SK-N-SH (cell line): ENCODE measurements at regions not wholly inside any gene's neighbourhood (a gene's known extent, or its start where the extent isn't known, plus 50 kb on each side); places are given as distances from the start of the nearest gene placed in this dataset.

Experiments
- CTCF ChIA-PET: fragments of 300-600, 350-600 bp; formaldehyde crosslinking; extraction: SDS; loops from one replicate; lab custom pipeline; 2021; lab: Yijun Ruan, JAX
- POLR2A ChIA-PET: fragments of 350-600 bp; sonication (Branson Sonifier 250); formaldehyde crosslinking; extraction: SDS; loops from one replicate; lab custom pipeline; 2020; ENCODE audit warnings: antibody characterized with exemption, inconsistent platforms; lab: Yijun Ruan, JAX
- DNase-seq: peaks from one replicate; pipeline ENCODE4 v3.0.0; 2012
- H2AFZ ChIP-seq: fragments of 200-600 bp; sonication (generic); 2 replicates; pipeline ENCODE4 v1.8.1; 2016; ENCODE audit warnings: antibody characterized with exemption, mild to moderate bottlenecking, low read depth
- H3F3A ChIP-seq: fragments of 200-600 bp; sonication (generic); replicated peaks from 2 replicates; pipeline ENCODE3; 2016; ENCODE audit warnings: antibody characterized with exemption, mild to moderate bottlenecking; ENCODE audit not compliant: insufficient read depth
- H3K27ac ChIP-seq, 2 experiments: fragments of 200-500 bp in 1 of 2; fragments of 200-600 bp in 1 of 2; sonication (Bioruptor generic) in 1 of 2; sonication (generic), shearing (Covaris generic) in 1 of 2; 2 replicates each; pipeline versions ENCODE4 v1.5.1 to v1.6.1; 2014 to 2016; ENCODE audit warnings: low read depth in 2 of 2, inconsistent platforms in 1 of 2, low read length in 1 of 2, mild to moderate bottlenecking in 1 of 2, mixed read lengths in 1 of 2
- H3K27me3 ChIP-seq: fragments of 200-600 bp; sonication (generic), shearing (Covaris generic); 2 replicates; pipeline ENCODE4 v1.6.1; 2016; ENCODE audit warnings: mixed run types; ENCODE audit not compliant: insufficient read depth
- H3K36me3 ChIP-seq, 2 experiments: fragments of 200-500 bp in 1 of 2; fragments of 200-600 bp in 1 of 2; sonication (Bioruptor generic) in 1 of 2; sonication (generic) in 1 of 2; replicated peaks in 1 of 2; 2 replicates each; pipeline versions ENCODE3 to v1.5.1; 2014 to 2016; ENCODE audit warnings: low read length in 1 of 2, mild to moderate bottlenecking in 1 of 2; ENCODE audit not compliant: insufficient read depth in 2 of 2, control insufficient read depth in 1 of 2
- H3K4me1 ChIP-seq, 2 experiments: fragments of 200-500 bp in 1 of 2; fragments of 200-600 bp in 1 of 2; sonication (Bioruptor generic) in 1 of 2; sonication (generic), shearing (Covaris generic) in 1 of 2; 2 replicates each; pipeline versions ENCODE4 v1.5.1 to v1.6.1; 2014 to 2016; ENCODE audit warnings: low read depth in 1 of 2, low read length in 1 of 2, mixed run types in 1 of 2; ENCODE audit not compliant: insufficient read depth in 2 of 2, control insufficient read depth in 1 of 2
- H3K4me2 ChIP-seq: fragments of 200-600 bp; sonication (generic), shearing (Covaris generic); 2 replicates; pipeline ENCODE4 v1.6.1; 2017; ENCODE audit warnings: mixed run types
- H3K4me3 ChIP-seq, 2 experiments: fragments of 200-500 bp in 1 of 2; fragments of 200-600 bp in 1 of 2; sonication (Bioruptor generic) in 1 of 2; sonication (generic), shearing (Covaris generic) in 1 of 2; 2 replicates each; pipeline versions ENCODE4 v1.5.1 to v1.8.1; 2014 to 2016; ENCODE audit warnings: low read depth in 2 of 2, inconsistent platforms in 1 of 2, low read length in 1 of 2, mild to moderate bottlenecking in 1 of 2, mixed read lengths in 1 of 2, moderate library complexity in 1 of 2
- H3K79me2 ChIP-seq: fragments of 200-600 bp; sonication (generic); 2 replicates; pipeline ENCODE4 v1.8.1; 2017; ENCODE audit warnings: mild to moderate bottlenecking; ENCODE audit not compliant: insufficient read depth
- H3K9ac ChIP-seq: fragments of 200-600 bp; sonication (generic); 2 replicates; pipeline ENCODE4 v1.6.1; 2017; ENCODE audit warnings: mixed run types
- H3K9me2 ChIP-seq: fragments of 200-600 bp; sonication (generic); 2 replicates; pipeline ENCODE4 v1.6.1; 2017; ENCODE audit warnings: mixed run types
- H3K9me3 ChIP-seq: fragments of 200-600 bp; sonication (generic); 2 replicates; pipeline ENCODE4 v1.6.1; 2017; ENCODE audit warnings: mixed run types, mild to moderate bottlenecking, moderate library complexity
- H4K20me1 ChIP-seq: fragments of 200-600 bp; sonication (generic); 2 replicates; pipeline ENCODE4 v1.6.1; 2017; ENCODE audit warnings: mild to moderate bottlenecking, mixed run types; ENCODE audit not compliant: insufficient read depth
- CHD2 ChIP-seq: fragments of 150-350 bp; IDR thresholded peaks from 2 replicates; pipeline ENCODE4 v1.6.1; 2018; ENCODE audit warnings: low read length; ENCODE audit not compliant: partially characterized antibody
- ELF1 ChIP-seq: IDR thresholded peaks from 2 replicates; pipeline ENCODE4 v1.4.0; 2012
- EZH2phosphoT487 ChIP-seq: fragments of 200-600 bp; sonication (generic); IDR thresholded peaks from 2 replicates; pipeline ENCODE4 v1.6.1; 2017; ENCODE audit warnings: low read depth, mixed run types, mild to moderate bottlenecking, antibody characterized with exemption, moderate library complexity, borderline replicate concordance
- FOSL2 ChIP-seq: IDR thresholded peaks from 2 replicates; pipeline ENCODE4 v1.4.0; 2012; ENCODE audit warnings: low read depth, mild to moderate bottlenecking, moderate library complexity, borderline replicate concordance
- FOXJ3 ChIP-seq: sonication (generic); formaldehyde crosslinking; IDR thresholded peaks from 2 replicates; pipeline ENCODE4 v1.5.1; 2020; ENCODE audit warnings: mild to moderate bottlenecking, missing genetic modification reagents
- FOXM1 ChIP-seq: IDR thresholded peaks from 2 replicates; pipeline ENCODE4 v1.4.0; 2012; ENCODE audit warnings: low read depth, mild to moderate bottlenecking
- GABPA ChIP-seq: IDR thresholded peaks from 2 replicates; pipeline ENCODE4 v1.4.0; 2012; ENCODE audit warnings: low read depth, mild to moderate bottlenecking
- GATA2 ChIP-seq: sonication (generic); formaldehyde crosslinking; IDR thresholded peaks from 2 replicates; pipeline ENCODE4 v1.5.0; 2020; ENCODE audit warnings: mild to moderate bottlenecking, missing genetic modification reagents
- MEF2A ChIP-seq: IDR thresholded peaks from 2 replicates; pipeline ENCODE4 v1.4.0; 2012; ENCODE audit warnings: low read depth, borderline replicate concordance
- MXI1 ChIP-seq: IDR thresholded peaks from 2 replicates; pipeline ENCODE4 v1.6.1; 2012; ENCODE audit warnings: mild to moderate bottlenecking, low read depth, low read length, improper control_type of control experiment
- POLR2AphosphoS5 ChIP-seq: IDR thresholded peaks from 2 replicates; pipeline ENCODE4 v1.6.1; 2012; ENCODE audit warnings: low read depth, low read length
- RAD21 ChIP-seq: IDR thresholded peaks from 2 replicates; pipeline ENCODE4 v1.6.1; 2012; ENCODE audit warnings: mild to moderate bottlenecking, low read length
- RFX5 ChIP-seq: IDR thresholded peaks from 2 replicates; pipeline ENCODE4 v1.6.1; 2012; ENCODE audit warnings: mild to moderate bottlenecking, improper control_type of control experiment, low read length
- SMC3 ChIP-seq: IDR thresholded peaks from 2 replicates; pipeline ENCODE4 v1.6.1; 2012; ENCODE audit warnings: low read depth, low read length, improper control_type of control experiment
- TAF1 ChIP-seq: IDR thresholded peaks from 2 replicates; pipeline ENCODE4 v1.6.1; 2012; ENCODE audit warnings: low read depth, mild to moderate bottlenecking, low read length, moderate library complexity, borderline replicate concordance
- YY1 ChIP-seq: IDR thresholded peaks from 2 replicates; pipeline ENCODE4 v1.4.0; 2012; ENCODE audit warnings: low read depth, mild to moderate bottlenecking
- WGBS: methylation state at CpG from one replicate; pipeline ENCODE4 v1.1.6; 2017; ENCODE audit warnings: low lambda C conversion rate; 5-methylcytosine and 5-hydroxymethylcytosine counted together
- TF ChIP-seq, protein P1 (sequence below): IDR thresholded peaks from 2 replicates; pipeline ENCODE4 v1.4.0; 2012; ENCODE audit warnings: low read depth, borderline replicate concordance
- TF ChIP-seq, protein P2 (sequence below): fragments of 150-350 bp; IDR thresholded peaks from 2 replicates; pipeline ENCODE4 v1.6.1; 2017; ENCODE audit warnings: antibody characterized with exemption, low read length, low read depth, borderline replicate concordance

DNA sequence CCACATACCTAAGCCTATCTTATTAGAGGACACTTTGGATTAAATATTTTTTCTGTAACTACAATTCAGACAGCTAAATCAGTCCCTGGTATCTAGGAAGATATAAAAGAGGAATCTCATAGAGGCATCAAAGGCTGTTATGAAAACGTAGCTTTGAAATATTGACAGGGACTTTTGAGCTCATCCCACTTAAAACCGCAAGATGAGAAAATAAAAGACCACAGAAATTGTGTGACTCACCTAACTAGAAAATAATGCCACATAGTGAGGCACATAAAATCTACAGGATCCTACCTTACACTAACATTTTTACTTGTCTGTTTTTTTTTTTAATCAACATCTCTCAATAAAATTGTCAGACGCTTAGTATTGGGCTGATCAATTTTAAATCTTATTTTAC is 686.5 kb upstream of the COX7C start:
- ChIA-PET POLR2A (no interaction called here), CTCF (interaction anchor here (1.0 kb wide), 1 partner anchor 9 kb away, joined by 3 read pairs; no protein-coding TSS in a partner anchor)
- Histone ChIP-seq H3K9ac (no peak overlapping the region), H3K36me3 (no peaks in the 10 kb centered on the region), H3K79me2 (no peaks in the 10 kb centered on the region), H3K4me2 (no peak overlapping the region), H3K27ac (no peak overlapping the region), H3K4me1 (no peaks in the 10 kb centered on the region), H3K9me2 (no peaks in the 10 kb centered on the region), H3K4me3 (no peak overlapping the region), H2AFZ (no peak overlapping the region), H3F3A (no peaks in the 10 kb centered on the region), H3K9me3 (no peaks in the 10 kb centered on the region), H3K27me3 (no peaks in the 10 kb centered on the region), H4K20me1 (no peaks in the 10 kb centered on the region)
- DNase-seq, result no peak
- no peak for TF ChIP-seq POLR2AphosphoS5
- no peak for TF ChIP-seq ELF1
- TF ChIP-seq RFX5, result no peak
- TF ChIP-seq EZH2phosphoT487, result no peak
- 2% methylated on average over 3 of the region's 3 CpGs for WGBS

DNA sequence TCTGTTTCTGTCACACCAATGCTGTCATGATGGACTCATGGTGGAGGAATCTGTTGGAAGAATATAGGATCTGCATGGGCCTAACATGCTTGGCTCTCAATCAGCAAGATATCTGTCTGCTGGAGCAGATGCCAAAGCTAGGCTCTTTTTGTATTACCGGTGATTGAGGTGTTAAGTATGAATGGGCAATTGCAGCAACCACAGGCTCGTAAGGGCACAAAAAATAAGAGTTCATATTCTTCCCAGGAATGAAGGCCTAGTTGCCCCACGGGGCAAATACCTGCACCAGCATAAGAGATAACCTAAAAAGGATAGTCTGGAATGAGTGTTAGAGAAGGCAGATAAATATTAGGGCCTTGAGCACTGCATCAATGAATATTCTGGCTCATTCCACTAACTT is 679.5 kb upstream of the COX7C start:
- Histone ChIP-seq H3F3A (no peaks in the 10 kb centered on the region), H4K20me1 (no peaks in the 10 kb centered on the region), H3K27me3 (no peaks in the 10 kb centered on the region), H3K9ac (no peak overlapping the region), H3K4me2 (no peak overlapping the region), H3K9me2 (no peaks in the 10 kb centered on the region)
- ChIA-PET CTCF (no interaction called here), POLR2A (no interaction called here)
- WGBS, result 5% methylated on average over 3 of the region's 3 CpGs
- TF ChIP-seq YY1 (no peak), TAF1 (no peak), MEF2A (no peak), POLR2AphosphoS5 (no peak), FOXJ3 (CRISPR knock-in tag) (no peak), GABPA (no peak), ELF1 (no peak), SMC3 (no peak), RAD21 (no peak)
- TF ChIP-seq, protein P1, sequence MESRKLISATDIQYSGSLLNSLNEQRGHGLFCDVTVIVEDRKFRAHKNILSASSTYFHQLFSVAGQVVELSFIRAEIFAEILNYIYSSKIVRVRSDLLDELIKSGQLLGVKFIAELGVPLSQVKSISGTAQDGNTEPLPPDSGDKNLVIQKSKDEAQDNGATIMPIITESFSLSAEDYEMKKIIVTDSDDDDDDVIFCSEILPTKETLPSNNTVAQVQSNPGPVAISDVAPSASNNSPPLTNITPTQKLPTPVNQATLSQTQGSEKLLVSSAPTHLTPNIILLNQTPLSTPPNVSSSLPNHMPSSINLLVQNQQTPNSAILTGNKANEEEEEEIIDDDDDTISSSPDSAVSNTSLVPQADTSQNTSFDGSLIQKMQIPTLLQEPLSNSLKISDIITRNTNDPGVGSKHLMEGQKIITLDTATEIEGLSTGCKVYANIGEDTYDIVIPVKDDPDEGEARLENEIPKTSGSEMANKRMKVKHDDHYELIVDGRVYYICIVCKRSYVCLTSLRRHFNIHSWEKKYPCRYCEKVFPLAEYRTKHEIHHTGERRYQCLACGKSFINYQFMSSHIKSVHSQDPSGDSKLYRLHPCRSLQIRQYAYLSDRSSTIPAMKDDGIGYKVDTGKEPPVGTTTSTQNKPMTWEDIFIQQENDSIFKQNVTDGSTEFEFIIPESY, result no peak
- TF ChIP-seq, all 33 proteins: peak for 0
- no peaks in the 10 kb centered on the region for H3K36me3 ChIP-seq
- H3K4me3 ChIP-seq, result no peak overlapping the region
- no peaks in the 10 kb centered on the region for H3K79me2 ChIP-seq
- no peak overlapping the region for H2AFZ ChIP-seq
- no peaks in the 10 kb centered on the region for H3K4me1 ChIP-seq
- H3K9me3 ChIP-seq, result no peaks in the 10 kb centered on the region
- no peak overlapping the region for H3K27ac ChIP-seq
- no peak for DNase-seq

DNA sequence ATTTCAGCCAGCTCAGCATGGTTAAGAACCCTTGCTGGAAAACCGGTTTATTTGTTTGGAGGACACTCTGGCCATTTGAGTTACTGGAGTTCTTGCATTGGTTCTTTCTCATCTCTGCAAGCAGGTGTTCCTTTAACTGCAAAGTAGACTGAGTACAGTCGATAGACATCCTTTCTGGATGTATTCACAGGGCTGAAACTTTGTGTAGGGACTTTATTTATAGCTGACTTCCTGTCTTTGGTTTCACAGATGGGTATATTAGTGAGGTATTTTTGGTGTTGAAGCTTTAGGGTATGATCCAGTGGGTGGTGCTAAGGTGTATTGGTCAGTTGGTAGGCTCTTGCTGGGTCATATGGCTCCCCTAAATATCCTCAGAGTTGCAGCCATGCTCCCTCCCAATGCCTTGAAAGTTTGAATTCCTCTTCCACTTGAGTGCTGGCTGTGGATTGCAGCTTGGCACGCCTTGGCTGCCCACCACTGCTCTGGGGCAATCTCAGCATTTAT is 666.0 kb upstream of the COX7C start:
- no peaks in the 10 kb centered on the region for H3K36me3 ChIP-seq
- no peak overlapping the region for H3K9ac ChIP-seq
- no peaks in the 10 kb centered on the region for H3K27me3 ChIP-seq
- no peaks in the 10 kb centered on the region for H3K9me3 ChIP-seq
- H3K4me2 ChIP-seq, result no peak overlapping the region
- no peaks in the 10 kb centered on the region for H3K9me2 ChIP-seq
- no peaks in the 10 kb centered on the region for H3F3A ChIP-seq
- 7% methylated on average over 2 of the region's 3 CpGs for WGBS
- TF ChIP-seq MXI1 (no peak), POLR2AphosphoS5 (no peak), CHD2 (no peak), FOSL2 (no peak), ELF1 (no peak), SMC3 (no peak), GATA2 (CRISPR knock-in tag) (no peak), FOXM1 (no peak)
- TF ChIP-seq, protein P2, sequence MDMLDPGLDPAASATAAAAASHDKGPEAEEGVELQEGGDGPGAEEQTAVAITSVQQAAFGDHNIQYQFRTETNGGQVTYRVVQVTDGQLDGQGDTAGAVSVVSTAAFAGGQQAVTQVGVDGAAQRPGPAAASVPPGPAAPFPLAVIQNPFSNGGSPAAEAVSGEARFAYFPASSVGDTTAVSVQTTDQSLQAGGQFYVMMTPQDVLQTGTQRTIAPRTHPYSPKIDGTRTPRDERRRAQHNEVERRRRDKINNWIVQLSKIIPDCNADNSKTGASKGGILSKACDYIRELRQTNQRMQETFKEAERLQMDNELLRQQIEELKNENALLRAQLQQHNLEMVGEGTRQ, result no peak
- H3K4me3 ChIP-seq, result no peak overlapping the region
- POLR2A ChIA-PET, result no interaction called here
- H3K27ac ChIP-seq, result no peak overlapping the region
- no peak for DNase-seq
- H3K4me1 ChIP-seq, result no peaks in the 10 kb centered on the region
- no peaks in the 10 kb centered on the region for H4K20me1 ChIP-seq
- CTCF ChIA-PET, result no interaction called here
- no peak overlapping the region for H2AFZ ChIP-seq
- no peaks in the 10 kb centered on the region for H3K79me2 ChIP-seq
